ENCODE measurements at regions not wholly inside any gene's neighbourhood (a gene's known extent, or its start where the extent isn't known, plus 50 kb on each side); places are given as distances from the start of the nearest gene placed in this dataset.
"Not testable (repeated sequence)": the region's sequence is repeated elsewhere in the genome, so short reads cannot be mapped to it uniquely, and the experiment has no call there.

GRCh38 chr10:111323389-111323966 is 246.6 kb downstream of the ADRA2A start:
- Histone ChIP-seq H3K9me3 (ENCODE audit: control insufficient read depth in 2 of 3, low read length in 3 of 3) (no peaks in the 10 kb centered on the region), H3K27me3 (ENCODE audit: control insufficient read depth in 2 of 2, insufficient read depth in 2 of 2, low read length in 2 of 2) (peaks cover 0 to 2% of the 10 kb centered on the region in 2 donors), H3K4me1 (ENCODE audit: control insufficient read depth in 2 of 2, insufficient read depth in 2 of 2, low read length in 2 of 2) (no peaks in the 10 kb centered on the region), H3K27ac (ENCODE audit: low read depth, low read length) (no peak overlapping the region), H3K4me3 (ENCODE audit: low read length) (no peak overlapping the region), H3K36me3 (ENCODE audit: control insufficient read depth in 2 of 3, insufficient read depth in 3 of 3, low read length in 3 of 3) (no peaks in the 10 kb centered on the region)
- ChIA-PET POLR2A (no interaction called here), CTCF (no interaction called here)
- H3K27ac Mint-ChIP-seq, result no peak overlapping the region
- peaks cover 0 to 8% (median 0%) of the 10 kb centered on the region in 11 donors for H3K9me3 Mint-ChIP-seq
- intact Hi-C loops (cut with micrococcal nuclease), result no loop called here
- no peaks in the 10 kb centered on the region for H3K36me3 Mint-ChIP-seq
- H3K4me1 Mint-ChIP-seq, result no peaks in the 10 kb centered on the region
- H3K4me3 Mint-ChIP-seq, result no peak overlapping the region
- peaks cover 5 to 39% (median 30%) of the 10 kb centered on the region in 5 donors for H3K27me3 Mint-ChIP-seq
- DNase-seq (no peak), ATAC-seq (no peak)

- H3K36me3 Mint-ChIP-seq; DNase-seq; POLR2A ChIA-PET; H3K27me3 ChIP-seq (ENCODE audit: control insufficient read depth in 2 of 2, insufficient read depth in 2 of 2, low read length in 2 of 2); H3K27me3 Mint-ChIP-seq; H3K4me3 Mint-ChIP-seq; intact Hi-C loops (cut with micrococcal nuclease); H3K36me3 ChIP-seq (ENCODE audit: control insufficient read depth in 2 of 3, insufficient read depth in 3 of 3, low read length in 3 of 3); H3K4me1 Mint-ChIP-seq; CTCF ChIA-PET; H3K4me1 ChIP-seq (ENCODE audit: control insufficient read depth in 2 of 2, insufficient read depth in 2 of 2, low read length in 2 of 2); H3K27ac Mint-ChIP-seq; H3K9me3 ChIP-seq (ENCODE audit: control insufficient read depth in 2 of 3, low read length in 3 of 3); H3K4me3 ChIP-seq (ENCODE audit: low read length); H3K27ac ChIP-seq (ENCODE audit: low read depth, low read length); ATAC-seq: not testable (repeated sequence)
- H3K9me3 Mint-ChIP-seq, result peaks cover 0 to 25% (median 1%) of the 10 kb centered on the region in 11 donors
Observed at GRCh38 chr10:111332174-111332573, 255.3 kb downstream of the ADRA2A start.

GRCh38 chr10:111335826-111336225 is 259.0 kb downstream of the ADRA2A start:
- ATAC-seq, result no peak
- no peak overlapping the region for H3K27ac Mint-ChIP-seq
- POLR2A ChIA-PET, result no interaction called here
- peaks cover 0 to 3% (median 0%) of the 10 kb centered on the region in 5 donors for H3K36me3 Mint-ChIP-seq
- intact Hi-C loops (cut with micrococcal nuclease), result no loop called here
- H3K9me3 Mint-ChIP-seq, result peaks cover 0 to 41% (median 10%) of the 10 kb centered on the region in 11 donors
- Histone ChIP-seq H3K27ac (ENCODE audit: low read depth, low read length) (no peak overlapping the region), H3K27me3 (ENCODE audit: control insufficient read depth in 2 of 2, insufficient read depth in 2 of 2, low read length in 2 of 2) (no peaks in the 10 kb centered on the region), H3K9me3 (ENCODE audit: control insufficient read depth in 2 of 3, low read length in 3 of 3) (peaks cover 0 to 3% (median 0%) of the 10 kb centered on the region in 3 experiments), H3K4me3 (ENCODE audit: low read length) (no peak overlapping the region), H3K36me3 (ENCODE audit: control insufficient read depth in 2 of 3, insufficient read depth in 3 of 3, low read length in 3 of 3) (no peaks in the 10 kb centered on the region), H3K4me1 (ENCODE audit: control insufficient read depth in 2 of 2, insufficient read depth in 2 of 2, low read length in 2 of 2) (no peaks in the 10 kb centered on the region)
- peaks cover 0 to 25% (median 14%) of the 10 kb centered on the region in 5 donors for H3K27me3 Mint-ChIP-seq
- H3K4me1 Mint-ChIP-seq, result no peaks in the 10 kb centered on the region
- H3K4me3 Mint-ChIP-seq, result no peak overlapping the region
- CTCF ChIA-PET, result no interaction called here
- no peak for DNase-seq

GRCh38 chr10:111338035-111338434 is 261.2 kb downstream of the ADRA2A start:
- Mint-ChIP-seq H3K27me3 (peaks cover 0 to 23% (median 14%) of the 10 kb centered on the region in 5 donors), H3K27ac (no peak overlapping the region), H3K9me3 (peaks cover 4 to 56% (median 17%) of the 10 kb centered on the region in 11 donors), H3K36me3 (peaks cover 0 to 4% (median 0%) of the 10 kb centered on the region in 5 donors), H3K4me1 (no peaks in the 10 kb centered on the region), H3K4me3 (no peak overlapping the region)
- intact Hi-C loops (cut with micrococcal nuclease), result no loop called here
- ATAC-seq, result no peak
- Histone ChIP-seq H3K4me3 (ENCODE audit: low read length) (no peak overlapping the region), H3K36me3 (ENCODE audit: control insufficient read depth in 2 of 3, insufficient read depth in 3 of 3, low read length in 3 of 3) (no peaks in the 10 kb centered on the region), H3K27ac (ENCODE audit: low read depth, low read length) (no peak overlapping the region), H3K4me1 (ENCODE audit: control insufficient read depth in 2 of 2, insufficient read depth in 2 of 2, low read length in 2 of 2) (no peaks in the 10 kb centered on the region), H3K9me3 (ENCODE audit: control insufficient read depth in 2 of 3, low read length in 3 of 3) (peaks cover 0 to 14% (median 0%) of the 10 kb centered on the region in 3 experiments), H3K27me3 (ENCODE audit: control insufficient read depth in 2 of 2, insufficient read depth in 2 of 2, low read length in 2 of 2) (no peaks in the 10 kb centered on the region)
- ChIA-PET CTCF (no interaction called here), POLR2A (no interaction called here)
- DNase-seq, result no peak

GRCh38 chr10:111338805-111339204 is 262.0 kb downstream of the ADRA2A start:
- CTCF ChIA-PET, result no interaction called here
- H3K4me3 Mint-ChIP-seq, result no peak overlapping the region
- no peaks in the 10 kb centered on the region for H3K4me1 Mint-ChIP-seq
- no peak overlapping the region for H3K27ac Mint-ChIP-seq
- POLR2A ChIA-PET, result no interaction called here
- H3K4me1 ChIP-seq (ENCODE audit: control insufficient read depth in 2 of 2, insufficient read depth in 2 of 2, low read length in 2 of 2), result no peaks in the 10 kb centered on the region
- no peak overlapping the region for H3K27ac ChIP-seq (ENCODE audit: low read depth, low read length)
- H3K27me3 Mint-ChIP-seq, result peaks cover 0 to 23% (median 19%) of the 10 kb centered on the region in 5 donors
- ATAC-seq, result no peak
- peaks cover 4 to 56% (median 17%) of the 10 kb centered on the region in 11 donors for H3K9me3 Mint-ChIP-seq
- peaks cover 0 to 14% (median 0%) of the 10 kb centered on the region in 3 experiments for H3K9me3 ChIP-seq (ENCODE audit: control insufficient read depth in 2 of 3, low read length in 3 of 3)
- no peak overlapping the region for H3K4me3 ChIP-seq (ENCODE audit: low read length)
- intact Hi-C loops (cut with micrococcal nuclease), result no loop called here
- no peak for DNase-seq
- H3K27me3 ChIP-seq (ENCODE audit: control insufficient read depth in 2 of 2, insufficient read depth in 2 of 2, low read length in 2 of 2), result no peaks in the 10 kb centered on the region
- no peaks in the 10 kb centered on the region for H3K36me3 ChIP-seq (ENCODE audit: control insufficient read depth in 2 of 3, insufficient read depth in 3 of 3, low read length in 3 of 3)
- peaks cover 0 to 4% (median 0%) of the 10 kb centered on the region in 5 donors for H3K36me3 Mint-ChIP-seq

- DNase-seq (no peak), ATAC-seq (no peak)
- Histone ChIP-seq H3K27me3 (ENCODE audit: control insufficient read depth in 2 of 2, insufficient read depth in 2 of 2, low read length in 2 of 2) (no peaks in the 10 kb centered on the region), H3K9me3 (ENCODE audit: control insufficient read depth in 2 of 3, low read length in 3 of 3) (peaks cover 0 to 14% (median 0%) of the 10 kb centered on the region in 3 experiments), H3K36me3 (ENCODE audit: control insufficient read depth in 2 of 3, insufficient read depth in 3 of 3, low read length in 3 of 3) (no peaks in the 10 kb centered on the region), H3K4me3 (ENCODE audit: low read length) (no peak overlapping the region), H3K27ac (ENCODE audit: low read depth, low read length) (no peak overlapping the region), H3K4me1 (ENCODE audit: control insufficient read depth in 2 of 2, insufficient read depth in 2 of 2, low read length in 2 of 2) (no peaks in the 10 kb centered on the region)
- ChIA-PET POLR2A (no interaction called here), CTCF (no interaction called here)
- Mint-ChIP-seq H3K27me3 (peaks cover 0 to 44% (median 20%) of the 10 kb centered on the region in 5 donors), H3K9me3 (peaks cover 4 to 39% (median 18%) of the 10 kb centered on the region in 11 donors), H3K4me1 (no peaks in the 10 kb centered on the region), H3K36me3 (peaks cover 0 to 4% (median 0%) of the 10 kb centered on the region in 5 donors), H3K27ac (no peak overlapping the region), H3K4me3 (no peak overlapping the region)
- intact Hi-C loops (cut with micrococcal nuclease), result no loop called here
Observed at GRCh38 chr10:111344804-111345203, 268.0 kb downstream of the ADRA2A start.

- Histone ChIP-seq H3K4me3 (ENCODE audit: low read length) (no peak overlapping the region), H3K9me3 (ENCODE audit: control insufficient read depth in 2 of 3, low read length in 3 of 3) (peaks cover 0 to 5% (median 0%) of the 10 kb centered on the region in 3 experiments), H3K36me3 (ENCODE audit: control insufficient read depth in 2 of 3, insufficient read depth in 3 of 3, low read length in 3 of 3) (no peaks in the 10 kb centered on the region), H3K27me3 (ENCODE audit: control insufficient read depth in 2 of 2, insufficient read depth in 2 of 2, low read length in 2 of 2) (no peaks in the 10 kb centered on the region), H3K4me1 (ENCODE audit: control insufficient read depth in 2 of 2, insufficient read depth in 2 of 2, low read length in 2 of 2) (no peaks in the 10 kb centered on the region), H3K27ac (ENCODE audit: low read depth, low read length) (no peak overlapping the region)
- ChIA-PET CTCF (no interaction called here), POLR2A (no interaction called here)
- ATAC-seq, result no peak
- Mint-ChIP-seq H3K27ac (no peak overlapping the region), H3K36me3 (no peaks in the 10 kb centered on the region), H3K4me1 (no peaks in the 10 kb centered on the region), H3K4me3 (no peak overlapping the region), H3K9me3 (peaks cover 0 to 12% (median 2%) of the 10 kb centered on the region in 11 donors), H3K27me3 (peaks cover 0 to 55% (median 29%) of the 10 kb centered on the region in 5 donors)
- intact Hi-C loops (cut with micrococcal nuclease), result no loop called here
- DNase-seq, result no peak
Observed at GRCh38 chr10:111347386-111348013, 270.7 kb downstream of the ADRA2A start.

All from naive thymus-derived CD4-positive, alpha-beta T cell (primary cell).